GF-D8 (cell line): ENCODE measurements at regions not wholly inside any gene's neighbourhood (a gene's known extent, or its start where the extent isn't known, plus 50 kb on each side); places are given as distances from the start of the nearest gene placed in this dataset.

Experiments
- DNase-seq: peaks from one replicate; lab custom pipeline; 2025; lab: John Stamatoyannopoulos, UW

GRCh38 chr7:130880668-130881067 is 146.7 kb upstream of the KLF14 start:
- DNase-seq = no peak

- DNase-seq = no peak
Measured at GRCh38 chr7:130881091-130881798, 147.2 kb upstream of the KLF14 start.

- no peak for DNase-seq
Measured at GRCh38 chr7:130881799-130882141, 147.8 kb upstream of the KLF14 start.

- DNase-seq = no peak
Measured at GRCh38 chr7:130882396-130882795, 148.4 kb upstream of the KLF14 start.

GRCh38 chr7:130883928-130884327 is 149.9 kb upstream of the KLF14 start:
- DNase-seq = no peak

GRCh38 chr7:130884437-130885417 is 150.7 kb upstream of the KLF14 start:
- no peak for DNase-seq

- DNase-seq = no peak
Measured at GRCh38 chr7:130886438-130887135, 152.6 kb upstream of the KLF14 start.

- DNase-seq = no peak
Measured at GRCh38 chr7:130887182-130887956, 153.4 kb upstream of the KLF14 start.

GRCh38 chr7:130887957-130888371 is 154.0 kb upstream of the KLF14 start:
- DNase-seq = no peak

GRCh38 chr7:130888468-130888867 is 154.5 kb upstream of the KLF14 start:
- DNase-seq = no peak

GRCh38 chr7:130890176-130891020 is 156.4 kb upstream of the KLF14 start:
- DNase-seq = no peak

- DNase-seq = no peak
Measured at GRCh38 chr7:130891254-130892094, 157.5 kb upstream of the KLF14 start.

GRCh38 chr7:130893441-130893894 is 159.5 kb upstream of the KLF14 start:
- no peak for DNase-seq

- no peak for DNase-seq
Measured at GRCh38 chr7:130894146-130894908, 160.3 kb upstream of the KLF14 start.

- no peak for DNase-seq
Measured at GRCh38 chr7:130894909-130895750, 161.1 kb upstream of the KLF14 start.

- no peak for DNase-seq
Measured at GRCh38 chr7:130896051-130896881, 162.3 kb upstream of the KLF14 start.

- no peak for DNase-seq
Measured at GRCh38 chr7:130896898-130897514, 163.0 kb upstream of the KLF14 start.
